IgD-negative memory B cell (primary cell): ENCODE measurements at regions not wholly inside any gene's neighbourhood (a gene's known extent, or its start where the extent isn't known, plus 50 kb on each side); places are given as distances from the start of the nearest gene placed in this dataset.
A peak's percentile ranks its signal among the peaks of the same experiment; 100 is the strongest.
"Not testable (repeated sequence)": the region's sequence is repeated elsewhere in the genome, so short reads cannot be mapped to it uniquely, and the experiment has no call there.

Experiments used
- H3K27ac Mint-ChIP-seq, 3 donors: one replicate each; pipeline ENCODE4 v1.8.0; 2020 to 2022; ENCODE audit warnings: mild to moderate bottlenecking in 3 of 3, mixed read lengths in 3 of 3, moderate library complexity in 1 of 3
- H3K27me3 Mint-ChIP-seq: one replicate; pipeline ENCODE4 v1.8.0; 2021; ENCODE audit warnings: mixed read lengths
- H3K36me3 Mint-ChIP-seq: one replicate; pipeline ENCODE4 v1.8.0; 2020; ENCODE audit warnings: mild to moderate bottlenecking, mixed read lengths
- H3K4me1 Mint-ChIP-seq, 3 donors: one replicate each; pipeline ENCODE4 v1.8.0; 2020 to 2022; ENCODE audit warnings: mixed read lengths in 3 of 3, mild to moderate bottlenecking in 1 of 3
- H3K4me3 Mint-ChIP-seq, 4 donors: one replicate each; pipeline ENCODE4 v1.8.0; 2020 to 2022; ENCODE audit warnings: mild to moderate bottlenecking in 4 of 4, mixed read lengths in 4 of 4, moderate library complexity in 3 of 4
- H3K9me3 Mint-ChIP-seq, 3 donors: one replicate each; pipeline ENCODE4 v1.8.0; 2020 to 2021; ENCODE audit warnings: mixed read lengths in 3 of 3, mild to moderate bottlenecking in 1 of 3

DNA sequence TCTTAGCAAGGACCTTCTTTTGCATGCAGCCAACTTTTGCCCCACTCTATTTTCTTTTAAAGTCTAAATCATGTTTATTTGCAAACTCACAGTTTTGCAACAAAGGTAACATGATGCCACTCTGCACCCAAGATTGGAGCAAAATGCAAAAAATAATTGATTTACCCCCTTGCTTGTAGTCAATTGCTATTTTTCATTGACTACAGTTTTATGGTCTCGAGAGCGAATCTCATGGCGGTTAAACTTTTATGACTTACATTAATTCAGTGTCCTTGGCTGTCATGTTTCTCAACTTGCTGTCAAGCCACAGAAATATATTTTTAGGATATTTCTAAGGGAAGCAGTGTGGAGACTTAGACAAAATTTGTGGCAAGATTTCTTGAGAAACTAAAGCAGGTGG is 110.0 kb upstream of the JCAD start:
- H3K36me3 Mint-ChIP-seq, result no peaks in the 10 kb centered on the region
- no peaks in the 10 kb centered on the region for H3K9me3 Mint-ChIP-seq
- H3K4me1 Mint-ChIP-seq, result no peaks in the 10 kb centered on the region
- peaks cover 4% of the 10 kb centered on the region for H3K27me3 Mint-ChIP-seq
- no peak overlapping the region for H3K4me3 Mint-ChIP-seq
- H3K27ac Mint-ChIP-seq, result no peak overlapping the region

DNA sequence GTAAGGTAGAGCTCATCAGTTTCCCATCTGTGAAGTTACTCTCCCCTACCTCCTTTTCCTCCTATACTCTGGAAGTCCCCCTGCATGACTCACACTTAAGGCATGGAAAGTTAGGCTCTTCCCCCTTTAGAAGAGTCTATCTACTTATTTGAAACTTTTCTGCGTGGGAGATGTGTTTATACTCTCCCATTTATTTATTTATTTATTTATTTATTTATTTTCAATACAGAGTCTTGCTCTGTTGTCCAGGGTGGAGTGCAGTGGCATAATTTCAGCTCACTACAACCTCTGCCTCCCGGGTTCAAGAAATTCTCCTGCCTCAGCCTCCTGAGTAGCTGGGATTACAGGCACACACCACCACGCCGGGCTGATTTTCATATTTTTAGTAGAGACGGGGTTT is 107.5 kb upstream of the JCAD start:
- H3K4me1 Mint-ChIP-seq, result no peaks in the 10 kb centered on the region
- peaks cover 8% of the 10 kb centered on the region for H3K27me3 Mint-ChIP-seq
- no peak overlapping the region for H3K4me3 Mint-ChIP-seq
- no peak overlapping the region for H3K27ac Mint-ChIP-seq
- no peaks in the 10 kb centered on the region for H3K36me3 Mint-ChIP-seq
- H3K9me3 Mint-ChIP-seq, result no peaks in the 10 kb centered on the region

DNA sequence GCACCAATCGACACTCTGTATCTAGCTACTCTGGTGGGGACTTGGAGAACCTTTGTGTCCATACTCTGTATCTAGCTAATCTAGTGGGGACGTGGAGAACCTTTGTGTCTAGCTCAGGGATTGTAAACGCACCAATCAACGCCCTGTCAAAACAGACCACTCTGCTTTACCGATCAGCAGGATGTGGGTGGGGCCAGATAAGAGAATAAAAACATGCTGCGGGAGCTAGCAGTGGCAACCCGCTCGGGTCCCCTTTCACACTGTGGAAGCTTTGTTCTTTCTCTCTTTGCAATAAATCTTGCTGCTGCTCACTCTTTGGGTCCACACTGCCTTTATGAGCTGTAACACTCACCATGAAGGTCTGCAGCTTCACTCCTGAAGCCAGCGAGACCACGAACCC is 104.0 kb upstream of the JCAD start:
- H3K27me3 Mint-ChIP-seq, H3K27ac Mint-ChIP-seq, H3K4me1 Mint-ChIP-seq, H3K36me3 Mint-ChIP-seq, H3K9me3 Mint-ChIP-seq: not testable (repeated sequence)
- peak overlapping the region in 1 of 4 donors; percentile 35 for H3K4me3 Mint-ChIP-seq

DNA sequence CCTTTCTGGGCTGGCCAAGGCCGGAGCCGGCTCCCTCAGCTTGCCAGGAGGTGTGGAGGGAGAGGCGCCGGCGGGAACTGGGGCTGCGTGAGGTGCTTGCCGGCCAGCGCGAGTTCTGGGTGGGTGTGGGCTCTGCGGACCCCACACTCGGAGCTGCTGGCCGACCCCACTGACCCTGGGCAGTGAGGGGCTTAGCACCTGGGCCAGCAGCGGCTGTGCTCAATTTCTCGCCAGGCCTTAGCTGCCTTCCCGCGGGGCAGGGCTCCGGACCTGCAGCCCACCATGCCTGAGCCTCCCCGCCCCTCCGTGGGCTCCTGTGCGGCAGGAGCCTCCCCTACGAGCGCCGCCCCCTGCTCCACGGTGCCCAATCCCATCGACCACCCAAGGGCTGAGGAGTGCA is 103.4 kb upstream of the JCAD start:
- not testable (repeated sequence) for H3K36me3 Mint-ChIP-seq, H3K27ac Mint-ChIP-seq, H3K27me3 Mint-ChIP-seq, H3K4me1 Mint-ChIP-seq, H3K4me3 Mint-ChIP-seq, H3K9me3 Mint-ChIP-seq

DNA sequence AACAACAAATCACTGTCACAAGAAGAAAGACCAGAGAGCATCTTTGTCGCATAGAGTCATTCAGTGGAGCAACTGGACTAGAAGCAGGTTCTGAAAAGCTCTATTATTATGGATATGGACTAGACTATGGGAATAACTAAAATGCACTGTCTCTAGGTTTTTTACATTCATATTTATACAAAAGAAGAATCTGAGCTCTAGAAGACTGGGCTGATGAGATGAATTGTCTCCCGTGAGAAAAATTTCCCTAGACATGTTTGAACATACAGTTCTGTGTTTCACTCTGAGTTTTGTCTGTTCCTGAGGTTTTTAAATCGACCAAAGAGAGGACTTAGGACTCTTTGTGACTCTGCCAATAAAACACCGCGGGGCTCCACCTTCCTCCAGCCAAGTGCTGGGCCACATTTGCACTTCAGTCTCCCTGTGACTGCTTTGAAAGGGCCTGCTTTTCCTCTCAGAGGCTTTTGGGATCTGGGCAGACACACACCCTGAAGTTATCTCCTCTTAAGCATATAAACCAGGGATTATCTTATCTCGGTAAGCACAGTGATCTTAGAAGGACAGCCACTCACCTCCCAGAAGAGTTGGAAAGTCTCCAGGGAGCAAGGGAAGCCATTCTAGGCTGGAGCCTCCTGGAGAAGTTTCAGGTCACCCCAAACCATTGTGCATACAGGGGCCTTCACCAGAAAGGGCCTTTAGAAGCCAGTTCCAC is 101.0 kb upstream of the JCAD start:
- no peaks in the 10 kb centered on the region for H3K4me1 Mint-ChIP-seq
- peaks cover 5% of the 10 kb centered on the region for H3K27me3 Mint-ChIP-seq
- peaks cover 1 to 6% (median 4%) of the 10 kb centered on the region in 3 donors for H3K9me3 Mint-ChIP-seq
- no peak overlapping the region for H3K27ac Mint-ChIP-seq
- H3K36me3 Mint-ChIP-seq, result no peaks in the 10 kb centered on the region
- H3K4me3 Mint-ChIP-seq, result no peak overlapping the region

DNA sequence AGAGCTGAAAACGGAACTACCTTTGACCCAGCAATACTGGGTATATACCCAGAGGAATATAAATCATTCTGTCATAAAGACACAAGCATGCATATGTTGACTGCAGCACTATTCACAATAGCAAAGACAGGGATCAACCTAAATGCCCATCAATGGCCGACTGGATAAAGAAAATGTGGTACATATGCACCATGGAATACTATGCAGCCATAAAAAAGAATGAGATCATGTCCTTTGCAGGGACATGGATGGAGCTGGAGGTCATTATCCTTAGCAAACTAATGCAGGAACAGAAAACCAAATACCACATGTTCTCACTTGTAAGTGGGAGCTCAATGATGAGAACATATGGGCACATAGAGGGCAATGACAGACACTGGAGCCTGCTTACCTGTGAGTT is 100.2 kb upstream of the JCAD start:
- not testable (repeated sequence) for H3K27ac Mint-ChIP-seq, H3K4me3 Mint-ChIP-seq, H3K4me1 Mint-ChIP-seq, H3K9me3 Mint-ChIP-seq, H3K36me3 Mint-ChIP-seq, H3K27me3 Mint-ChIP-seq

DNA sequence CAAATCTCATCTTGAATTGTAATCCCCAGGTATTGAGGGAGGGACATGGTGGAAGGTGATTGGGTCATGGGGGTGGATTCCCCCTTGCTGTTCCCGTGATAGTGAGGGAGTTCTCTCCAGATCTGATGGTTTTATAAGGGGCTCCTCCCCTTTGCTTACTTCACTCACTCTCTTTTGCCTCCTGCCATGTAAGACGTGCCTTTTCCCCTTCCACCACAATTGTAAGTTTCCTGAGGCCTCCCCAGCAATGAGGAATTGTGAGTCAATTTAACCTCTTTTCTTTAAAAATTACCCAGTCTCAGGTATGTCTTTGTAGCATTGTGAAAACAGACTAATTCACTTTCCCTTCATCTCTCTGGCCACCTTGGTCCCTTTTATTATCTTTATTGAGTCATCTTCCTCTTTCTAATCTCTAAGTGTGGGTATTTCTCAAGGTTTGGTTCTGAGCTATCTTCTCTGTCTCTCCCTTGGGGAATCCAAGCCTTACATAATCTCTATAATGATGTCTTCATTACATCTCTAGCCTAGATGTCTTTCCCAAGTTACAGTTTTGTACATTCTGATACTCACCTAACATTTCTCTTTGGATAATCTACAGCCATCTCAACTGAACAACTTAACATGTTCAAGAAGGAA is 99.1 kb upstream of the JCAD start:
- peaks cover 6% of the 10 kb centered on the region for H3K27me3 Mint-ChIP-seq
- H3K27ac Mint-ChIP-seq, result no peak overlapping the region
- H3K36me3 Mint-ChIP-seq, result no peaks in the 10 kb centered on the region
- H3K4me3 Mint-ChIP-seq, result no peak overlapping the region
- no peaks in the 10 kb centered on the region for H3K4me1 Mint-ChIP-seq
- H3K9me3 Mint-ChIP-seq, result peaks cover 4 to 10% (median 4%) of the 10 kb centered on the region in 3 donors

DNA sequence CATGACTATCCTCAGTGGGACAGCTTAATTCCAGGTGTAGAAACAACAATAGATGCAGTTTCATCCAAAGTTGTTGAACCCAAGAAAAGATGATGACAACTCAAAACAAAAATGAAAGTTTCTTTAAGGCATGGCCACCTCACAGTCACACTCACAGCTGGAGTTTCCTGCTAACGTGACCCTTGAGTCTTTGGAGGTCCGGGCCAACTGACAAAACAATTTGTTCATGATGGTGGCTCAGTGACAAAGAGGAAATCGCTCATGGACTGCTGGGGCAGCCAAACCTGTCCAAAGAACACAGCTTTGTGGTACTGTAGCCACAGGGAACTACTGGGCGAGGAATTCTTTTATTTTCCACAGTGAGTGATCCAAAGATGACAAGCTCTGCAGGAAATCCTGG is 96.0 kb upstream of the JCAD start:
- Mint-ChIP-seq H3K27ac (no peak overlapping the region), H3K4me1 (no peaks in the 10 kb centered on the region), H3K36me3 (no peaks in the 10 kb centered on the region), H3K4me3 (no peak overlapping the region), H3K9me3 (peaks cover 4 to 10% (median 4%) of the 10 kb centered on the region in 3 donors), H3K27me3 (peaks cover 7% of the 10 kb centered on the region)

DNA sequence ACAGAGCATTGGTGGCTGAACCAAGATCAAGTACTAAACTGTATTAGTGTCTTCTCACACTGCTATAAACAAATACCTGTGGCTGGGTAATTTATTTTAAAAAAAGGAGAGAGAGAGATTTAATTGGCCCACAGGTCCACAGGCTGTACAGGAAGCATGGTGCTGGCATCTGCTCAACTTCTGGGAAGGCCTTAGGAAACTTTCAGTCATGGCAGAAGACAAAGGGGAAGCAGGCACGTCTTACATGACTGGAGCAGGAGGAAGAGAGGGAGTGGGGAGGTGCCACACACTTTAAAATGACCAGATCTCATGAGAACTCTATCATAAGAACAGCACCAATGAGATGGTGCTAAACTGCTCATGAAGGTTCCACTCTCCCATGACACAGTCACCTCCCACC is 95.2 kb upstream of the JCAD start:
- no peak overlapping the region for H3K27ac Mint-ChIP-seq
- no peak overlapping the region for H3K4me3 Mint-ChIP-seq
- H3K9me3 Mint-ChIP-seq, result peaks cover 4 to 10% (median 4%) of the 10 kb centered on the region in 3 donors
- no peaks in the 10 kb centered on the region for H3K4me1 Mint-ChIP-seq
- H3K27me3 Mint-ChIP-seq, result peaks cover 7% of the 10 kb centered on the region
- no peaks in the 10 kb centered on the region for H3K36me3 Mint-ChIP-seq

DNA sequence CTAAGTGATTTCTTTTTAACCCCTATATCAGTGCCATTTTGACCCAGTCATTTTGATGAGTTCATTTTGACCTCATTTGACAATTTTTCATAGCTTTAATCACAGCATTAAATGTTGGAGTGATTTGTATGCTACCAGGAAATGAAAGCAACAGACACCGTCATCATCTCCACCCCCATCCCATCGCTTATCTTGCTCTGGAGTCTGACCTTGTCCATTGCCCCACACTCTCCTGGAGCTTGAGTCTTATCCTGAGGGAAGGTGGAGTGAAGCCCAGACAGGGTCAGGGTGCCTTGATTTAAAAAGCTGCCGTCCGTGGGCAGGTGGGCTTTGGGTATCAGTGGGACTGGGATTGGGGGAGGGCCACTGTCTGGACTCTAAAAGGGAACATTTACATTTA is 94.7 kb upstream of the JCAD start:
- Mint-ChIP-seq H3K36me3 (no peaks in the 10 kb centered on the region), H3K9me3 (peaks cover 4 to 10% (median 4%) of the 10 kb centered on the region in 3 donors), H3K4me3 (no peak overlapping the region), H3K27ac (no peak overlapping the region), H3K4me1 (no peaks in the 10 kb centered on the region), H3K27me3 (peaks cover 5% of the 10 kb centered on the region)

DNA sequence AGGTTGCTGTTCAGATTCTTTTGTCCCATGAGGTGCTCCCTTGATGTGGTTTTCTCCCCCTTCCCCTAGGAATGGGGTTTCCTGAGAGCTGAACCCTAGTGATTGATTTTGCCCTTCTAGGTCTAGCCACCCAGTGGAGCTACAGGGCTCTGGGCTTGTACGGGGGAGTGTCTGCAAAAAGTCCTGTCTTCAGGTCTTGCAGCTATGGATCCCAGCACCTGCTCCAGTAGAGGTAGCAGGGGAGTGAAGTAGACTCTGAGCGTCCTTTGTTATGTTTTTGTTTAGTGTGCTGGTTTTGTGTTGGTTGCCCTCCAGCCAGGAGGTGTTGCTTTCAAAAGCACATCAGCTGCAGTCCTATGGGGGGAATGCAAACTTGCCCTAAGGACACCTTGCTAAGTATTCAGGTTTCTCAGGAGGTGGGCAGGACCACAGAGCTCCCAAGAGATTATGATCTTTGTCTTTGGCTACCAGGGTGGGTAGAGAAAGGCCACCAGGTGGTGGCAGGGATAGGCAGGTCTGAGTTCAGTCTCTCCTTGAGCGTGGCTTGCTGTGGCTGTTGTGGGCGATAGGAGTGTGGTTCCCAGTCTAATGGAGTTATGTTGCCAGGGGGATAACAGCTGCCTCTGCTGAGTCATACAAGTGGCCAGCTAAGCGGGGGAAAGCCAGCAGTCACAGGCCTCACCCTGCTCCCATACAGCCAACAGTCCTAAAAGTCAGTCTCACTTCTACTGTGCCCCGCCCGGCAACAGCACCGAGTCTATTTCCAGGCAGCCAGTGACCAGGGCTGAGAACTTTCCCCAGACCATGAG is 92.4 kb upstream of the JCAD start:
- H3K27ac Mint-ChIP-seq, result no peak overlapping the region
- H3K4me3 Mint-ChIP-seq, result no peak overlapping the region
- peaks cover 0 to 7% (median 3%) of the 10 kb centered on the region in 3 donors for H3K9me3 Mint-ChIP-seq
- H3K27me3 Mint-ChIP-seq, result peaks cover 7% of the 10 kb centered on the region
- no peaks in the 10 kb centered on the region for H3K4me1 Mint-ChIP-seq
- H3K36me3 Mint-ChIP-seq, result no peaks in the 10 kb centered on the region

DNA sequence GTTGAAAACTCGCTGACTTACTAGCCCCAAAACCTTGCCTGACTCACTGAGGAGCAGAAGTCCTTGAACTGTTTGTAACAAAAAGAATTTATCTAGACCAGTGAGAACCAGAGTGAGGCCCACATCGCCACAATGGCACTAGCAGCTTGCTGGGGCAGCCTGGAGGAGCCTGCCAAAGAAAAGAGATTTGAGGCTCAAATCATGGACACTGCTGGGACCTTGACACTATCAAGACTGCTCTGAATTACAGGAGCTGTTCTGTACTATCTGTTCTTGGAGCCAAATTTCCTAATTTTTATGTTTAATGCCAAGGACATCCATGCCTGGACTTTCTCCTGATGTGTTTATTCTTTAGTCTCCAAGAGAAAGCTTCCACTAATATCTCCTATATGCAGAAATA is 82.0 kb upstream of the JCAD start:
- no peaks in the 10 kb centered on the region for H3K4me1 Mint-ChIP-seq
- H3K27me3 Mint-ChIP-seq, result no peaks in the 10 kb centered on the region
- no peaks in the 10 kb centered on the region for H3K9me3 Mint-ChIP-seq
- peaks cover 2% of the 10 kb centered on the region for H3K36me3 Mint-ChIP-seq
- no peak overlapping the region for H3K27ac Mint-ChIP-seq
- no peak overlapping the region for H3K4me3 Mint-ChIP-seq

DNA sequence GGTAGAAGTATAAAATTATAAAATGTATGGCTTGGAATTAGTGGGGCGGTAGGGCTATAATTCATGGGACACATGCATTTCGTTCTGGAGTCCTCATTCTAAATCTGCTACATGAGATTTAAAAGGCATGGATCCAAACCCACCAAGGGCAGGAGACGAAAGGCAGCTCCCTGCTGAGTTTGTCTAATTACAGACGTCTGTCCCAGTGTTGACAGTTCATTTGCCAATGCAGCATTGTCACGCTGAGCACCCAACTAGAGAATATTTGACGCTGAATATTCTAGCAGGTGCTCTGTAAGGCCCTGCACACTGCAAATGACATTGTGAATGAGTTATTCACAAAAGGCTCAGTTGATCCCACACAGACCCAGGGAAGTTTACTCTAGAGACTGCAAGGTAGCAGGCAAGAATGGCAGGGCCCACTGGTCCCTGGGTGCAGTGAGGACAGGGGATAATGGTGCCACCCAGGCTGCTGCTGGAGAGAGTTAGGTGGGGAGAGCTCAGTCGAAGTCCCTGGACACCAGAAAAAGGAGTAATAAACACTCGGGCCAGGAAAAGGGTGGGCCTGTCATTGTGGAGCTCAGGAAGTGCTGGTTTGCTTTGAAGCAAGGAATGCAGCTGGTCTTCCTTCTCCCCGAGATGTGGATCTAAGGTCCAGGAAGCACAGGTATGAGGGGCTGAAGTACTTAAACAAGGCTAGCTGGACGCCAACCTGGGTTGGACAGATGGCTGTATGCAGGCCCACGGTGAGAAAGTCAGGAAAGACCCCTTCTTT is 75.0 kb upstream of the JCAD start:
- Mint-ChIP-seq H3K4me1 (peaks cover 0 to 1% (median 0%) of the 10 kb centered on the region in 3 donors), H3K27ac (no peak overlapping the region), H3K36me3 (no peaks in the 10 kb centered on the region), H3K4me3 (no peak overlapping the region), H3K9me3 (peaks cover 0 to 3% (median 0%) of the 10 kb centered on the region in 3 donors), H3K27me3 (peaks cover 4% of the 10 kb centered on the region)

DNA sequence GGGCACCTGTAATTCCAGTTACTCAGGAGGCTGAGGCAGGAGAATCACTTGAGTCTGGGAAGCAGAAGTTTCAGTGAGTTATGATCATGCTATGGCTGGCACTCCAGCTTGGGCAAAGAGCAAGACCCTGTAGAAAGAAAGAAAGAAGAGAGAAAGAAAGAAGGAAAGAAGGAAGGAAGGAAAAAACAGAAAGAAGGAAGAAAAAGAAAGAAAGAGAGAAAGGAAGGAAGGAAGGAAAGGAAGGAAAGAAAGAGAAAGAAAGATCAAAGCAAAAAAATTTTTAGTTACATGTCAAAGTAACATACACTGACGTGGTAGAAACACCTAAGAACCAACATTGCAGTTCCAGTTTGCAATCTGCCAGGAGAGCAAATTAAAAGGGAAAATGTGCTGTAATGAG is 73.8 kb upstream of the JCAD start:
- Mint-ChIP-seq H3K27me3 (peaks cover 4% of the 10 kb centered on the region), H3K4me1 (peaks cover 0 to 1% (median 0%) of the 10 kb centered on the region in 3 donors), H3K27ac (no peak overlapping the region), H3K4me3 (no peak overlapping the region), H3K36me3 (no peaks in the 10 kb centered on the region), H3K9me3 (peaks cover 0 to 3% (median 0%) of the 10 kb centered on the region in 3 donors)

DNA sequence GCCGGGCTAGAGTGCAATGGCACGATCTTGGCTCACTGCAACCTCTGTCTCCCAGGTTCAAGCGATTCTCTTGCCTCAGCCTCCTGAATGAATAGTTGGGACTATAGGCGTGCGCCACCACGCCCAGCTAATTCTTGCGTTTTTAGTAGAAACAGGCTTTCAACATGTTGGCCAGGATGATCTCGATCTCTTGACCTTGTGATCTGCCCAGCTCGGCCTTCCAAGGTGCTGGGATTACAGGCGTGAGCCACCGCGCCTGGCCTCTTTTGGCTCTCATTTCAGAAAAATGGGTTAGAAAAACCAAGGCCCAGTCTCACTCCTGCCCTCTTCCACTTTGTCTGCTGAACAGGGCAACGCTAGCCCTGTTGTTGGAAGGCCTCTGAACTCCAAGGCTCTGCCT is 72.0 kb upstream of the JCAD start:
- H3K27me3 Mint-ChIP-seq, H3K36me3 Mint-ChIP-seq, H3K4me1 Mint-ChIP-seq, H3K27ac Mint-ChIP-seq, H3K4me3 Mint-ChIP-seq, H3K9me3 Mint-ChIP-seq: not testable (repeated sequence)
